H1 (cell line): ENCODE measurements at regions not wholly inside any gene's neighbourhood (a gene's known extent, or its start where the extent isn't known, plus 50 kb on each side); places are given as distances from the start of the nearest gene placed in this dataset.

ENCODE experiments used
- CTCF ChIA-PET: fragments of 300-600 bp; sonication (Branson Sonifier 250); formaldehyde crosslinking; loops from one replicate; lab custom pipeline; 2021; ENCODE audit not compliant: partially characterized antibody; lab: Charles Lee
- POLR2A ChIA-PET: fragments of 300-600 bp; sonication (Branson Sonifier 250); formaldehyde crosslinking; loops from one replicate; lab custom pipeline; 2021; ENCODE audit warnings: inconsistent platforms; ENCODE audit not compliant: partially characterized antibody; lab: Charles Lee
- DNase-seq, 2 experiments: peaks; one replicate each; pipeline versions ENCODE4 v3.0.0 to v3.0.0-alpha.2; 2010 to 2022; ENCODE audit warnings: low spot score in 2 of 2, low read depth in 1 of 2, mixed read lengths in 1 of 2
- FAIRE-seq: peaks from 2 replicates; lab custom pipeline; 2011; peaks lifted over from hg19 to GRCh38; lab: Jason Lieb, UNC
- H2AFZ ChIP-seq: 2 replicates; pipeline ENCODE4 v1.8.1; 2012; ENCODE audit warnings: low read length, inconsistent platforms
- H2AK5ac ChIP-seq: 2 replicates; pipeline ENCODE4 v1.6.1; 2013; ENCODE audit warnings: low read depth, low read length
- H2BK120ac ChIP-seq: replicated peaks from 2 replicates; pipeline ENCODE3; 2013; ENCODE audit warnings: low read depth, low read length, inconsistent platforms
- H2BK12ac ChIP-seq: 2 replicates; pipeline ENCODE4 v1.6.1; 2013; ENCODE audit warnings: low read depth, low read length
- H2BK15ac ChIP-seq: 2 replicates; pipeline ENCODE4 v1.6.1; 2013; ENCODE audit warnings: low read length
- H2BK20ac ChIP-seq: 2 replicates; pipeline ENCODE4 v1.6.1; 2013; ENCODE audit warnings: low read length
- H2BK5ac ChIP-seq: 2 replicates; pipeline ENCODE4 v1.6.1; 2013; ENCODE audit warnings: low read depth, low read length
- H3K14ac ChIP-seq: 2 replicates; pipeline ENCODE4 v1.6.1; 2013; ENCODE audit warnings: inconsistent platforms; ENCODE audit not compliant: insufficient read length
- H3K18ac ChIP-seq: 2 replicates; pipeline ENCODE4 v1.6.1; 2013; ENCODE audit warnings: low read length; ENCODE audit errors: extremely low read depth
- H3K23ac ChIP-seq: 2 replicates; pipeline ENCODE4 v1.6.1; 2013; ENCODE audit warnings: inconsistent platforms; ENCODE audit not compliant: insufficient read length
- H3K23me2 ChIP-seq: 2 replicates; pipeline ENCODE4 v1.6.1; 2013; ENCODE audit warnings: low read depth, low read length
- H3K27ac ChIP-seq: 2 replicates; pipeline ENCODE4 v1.6.1; 2011; ENCODE audit warnings: low read depth, low read length, inconsistent platforms
- H3K27me3 ChIP-seq, 4 experiments: replicated peaks in 1 of 4; 1 replicate in 1 of 4; 2 replicates in 3 of 4; pipeline versions ENCODE4 v1.6.1 to v1.8.1; 2011 to 2013; ENCODE audit warnings: low read length in 3 of 4, mild to moderate bottlenecking in 3 of 4, inconsistent platforms in 2 of 4, mixed read lengths in 2 of 4, moderate library complexity in 1 of 4; ENCODE audit not compliant: control insufficient read depth in 3 of 4, insufficient read depth in 3 of 4; ENCODE audit errors: extremely low read depth in 1 of 4
- H3K36me3 ChIP-seq, 4 experiments: 2 replicates each; pipeline versions ENCODE4 v1.6.1 to v1.8.1; 2011 to 2013; ENCODE audit warnings: mild to moderate bottlenecking in 4 of 4, low read length in 3 of 4, moderate library complexity in 2 of 4, control low read depth in 1 of 4, inconsistent platforms in 1 of 4; ENCODE audit not compliant: insufficient read depth in 4 of 4, control insufficient read depth in 2 of 4
- H3K4ac ChIP-seq: replicated peaks from 2 replicates; pipeline ENCODE3; 2013; ENCODE audit warnings: low read length, low read depth, mixed read lengths, inconsistent platforms; ENCODE audit not compliant: insufficient read length
- H3K4me1 ChIP-seq, 4 experiments: replicated peaks in 1 of 4; 1 replicate in 1 of 4; 2 replicates in 3 of 4; pipeline versions ENCODE4 v1.6.1 to v1.8.1; 2011 to 2013; ENCODE audit warnings: low read length in 3 of 4, inconsistent platforms in 2 of 4, mixed read lengths in 1 of 4; ENCODE audit not compliant: insufficient read depth in 4 of 4, control insufficient read depth in 3 of 4
- H3K4me2 ChIP-seq, 2 experiments: 2 replicates each; pipeline versions ENCODE4 v1.6.1 to v1.8.1; 2011 to 2013; ENCODE audit warnings: low read depth in 2 of 2, low read length in 2 of 2, control low read depth in 1 of 2, inconsistent platforms in 1 of 2, mild to moderate bottlenecking in 1 of 2; ENCODE audit not compliant: insufficient read depth in 1 of 2
- H3K4me3 ChIP-seq, 4 experiments: fragments of 200-600, 300-600 bp in 1 of 4; sonication (generic), shearing (Covaris generic), sonication (Bioruptor Twin) in 1 of 4; 2 replicates each; pipeline versions ENCODE4 v1.5.1 to v1.8.1; 2011 to 2016; ENCODE audit warnings: low read length in 4 of 4, low read depth in 3 of 4, control low read depth in 2 of 4, inconsistent platforms in 2 of 4, mild to moderate bottlenecking in 2 of 4, mixed read lengths in 1 of 4, moderate library complexity in 1 of 4; ENCODE audit not compliant: insufficient read depth in 2 of 4; ENCODE audit errors: extremely low read depth in 1 of 4
- H3K56ac ChIP-seq: replicated peaks from 2 replicates; pipeline ENCODE3; 2013; ENCODE audit warnings: low read depth, mild to moderate bottlenecking, mixed read lengths, low read length, inconsistent platforms; ENCODE audit not compliant: insufficient read length
- H3K79me1 ChIP-seq: 2 replicates; pipeline ENCODE4 v1.6.1; 2013; ENCODE audit warnings: low read depth, low read length, control low read depth
- H3K79me2 ChIP-seq, 2 experiments: 2 replicates each; pipeline versions ENCODE4 v1.6.1 to v1.8.1; 2012 to 2013; ENCODE audit warnings: low read length in 2 of 2, mild to moderate bottlenecking in 2 of 2, inconsistent platforms in 1 of 2; ENCODE audit not compliant: insufficient read depth in 2 of 2, control insufficient read depth in 1 of 2
- H3K9ac ChIP-seq, 4 experiments: replicated peaks in 1 of 4; 1 replicate in 1 of 4; 2 replicates in 3 of 4; pipeline versions ENCODE4 v1.6.1 to v1.8.1; 2011 to 2013; ENCODE audit warnings: low read depth in 3 of 4, low read length in 3 of 4, control low read depth in 2 of 4, mild to moderate bottlenecking in 2 of 4, moderate library complexity in 2 of 4, inconsistent platforms in 1 of 4; ENCODE audit errors: extremely low read depth in 1 of 4
- H3K9me3 ChIP-seq, 2 experiments: 2 replicates each; pipeline versions ENCODE4 v1.6.1 to v1.8.1; 2012 to 2013; ENCODE audit warnings: mild to moderate bottlenecking in 2 of 2, moderate library complexity in 2 of 2, control low read depth in 1 of 2, inconsistent platforms in 1 of 2, low read depth in 1 of 2, low read length in 1 of 2, mixed read lengths in 1 of 2; ENCODE audit not compliant: insufficient read depth in 2 of 2
- H4K20me1 ChIP-seq, 2 experiments: replicated peaks in 1 of 2; 2 replicates each; pipeline versions ENCODE3 to v1.8.1; 2011 to 2013; ENCODE audit warnings: inconsistent platforms in 2 of 2, low read length in 2 of 2, mild to moderate bottlenecking in 1 of 2; ENCODE audit not compliant: insufficient read depth in 2 of 2, control insufficient read depth in 1 of 2
- H4K5ac ChIP-seq: 2 replicates; pipeline ENCODE4 v1.6.1; 2013; ENCODE audit warnings: low read length, low read depth, mixed read lengths, inconsistent platforms; ENCODE audit not compliant: insufficient read length
- H4K8ac ChIP-seq: 2 replicates; pipeline ENCODE4 v1.8.0; 2013; ENCODE audit warnings: mild to moderate bottlenecking, moderate library complexity, low read length, inconsistent platforms; ENCODE audit not compliant: insufficient read depth; ENCODE audit errors: extremely low read depth
- H4K91ac ChIP-seq: replicated peaks from 2 replicates; pipeline ENCODE3; 2013; ENCODE audit warnings: low read length, mixed read lengths, inconsistent platforms; ENCODE audit not compliant: insufficient read length
- BCL11A ChIP-seq, 2 experiments: IDR thresholded peaks; one replicate each; pipeline ENCODE4 v1.6.1; 2011; ENCODE audit warnings: low read depth in 2 of 2, low read length in 2 of 2, mild to moderate bottlenecking in 2 of 2
- WGBS, 2 experiments: shearing (Covaris generic) in 1 of 2; methylation state at CpG; one replicate each; pipeline versions ENCODE4 v1.1.6 to v1.1.7; 2013 to 2015; ENCODE audit warnings: low lambda C conversion rate in 2 of 2, mixed read lengths in 2 of 2, inconsistent platforms in 1 of 2, low coverage in 1 of 2, missing lambda C conversion rate in 1 of 2; ENCODE audit not compliant: insufficient replicate concordance in 2 of 2, insufficient coverage in 1 of 2, insufficient read length in 1 of 2; ENCODE audit errors: extremely low coverage in 1 of 2, missing lambda C conversion rate in 1 of 2; 5-methylcytosine and 5-hydroxymethylcytosine counted together

DNA sequence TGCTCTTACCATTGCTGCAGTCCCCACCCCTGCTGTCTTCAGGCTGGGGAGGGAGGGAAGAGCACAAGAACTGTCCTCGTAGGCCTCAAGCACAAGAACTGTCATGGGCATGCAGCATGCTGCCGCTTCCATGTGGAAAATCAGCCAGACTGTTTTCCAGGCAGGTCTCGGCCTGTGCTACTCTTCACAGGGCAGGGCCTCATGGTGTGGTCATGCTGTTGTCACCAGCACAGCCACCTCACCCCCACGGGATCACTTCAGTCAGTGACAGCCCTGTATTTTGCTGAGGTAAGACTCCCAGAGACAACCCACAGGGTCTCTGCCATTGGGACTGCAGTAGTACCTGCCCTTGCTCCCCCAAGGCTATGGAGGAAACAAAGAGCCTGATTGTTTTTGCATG is 205.3 kb downstream of the NAP1L3 start:
- POLR2A ChIA-PET: no interaction called here
- Histone ChIP-seq H2AFZ (no peak overlapping the region), H3K27ac (no peak overlapping the region), H2BK120ac (no peak overlapping the region), H2BK12ac (no peak overlapping the region), H3K9me3 (no peaks in the 10 kb centered on the region), H3K4me1 (no peaks in the 10 kb centered on the region), H2AK5ac (no peak overlapping the region), H3K4ac (no peak overlapping the region), H3K56ac (no peak overlapping the region), H3K23ac (no peak overlapping the region), H3K79me2 (no peaks in the 10 kb centered on the region), H3K36me3 (no peaks in the 10 kb centered on the region), H2BK20ac (no peak overlapping the region), H4K8ac (no peak overlapping the region), H3K27me3 (no peaks in the 10 kb centered on the region), H3K18ac (no peak overlapping the region), H4K5ac (no peak overlapping the region), H3K79me1 (no peaks in the 10 kb centered on the region), H3K4me2 (no peak overlapping the region), H3K23me2 (no peaks in the 10 kb centered on the region), H3K14ac (no peak overlapping the region), H2BK15ac (no peak overlapping the region), H3K9ac (no peak overlapping the region), H4K91ac (no peak overlapping the region), H4K20me1 (no peaks in the 10 kb centered on the region), H2BK5ac (no peak overlapping the region), H3K4me3 (no peak overlapping the region)
- DNase-seq (no peak), FAIRE-seq (no peak)
- WGBS, 2 experiments: 73% methylated on average over 4 of the region's 4 CpGs; no CpG with 5 or more reads in 1 of the 2 experiments
- CTCF ChIA-PET: no interaction called here
- no peak for TF ChIP-seq BCL11A (IDR thresholded peaks at IDR 0.05; ENCODE audit: low read depth in 2 of 2, low read length in 2 of 2)
